ENCODE measurements at regions not wholly inside any gene's neighbourhood (a gene's known extent, or its start where the extent isn't known, plus 50 kb on each side); places are given as distances from the start of the nearest gene placed in this dataset.

GRCh38 chr3:35498506-35499210 is 140.7 kb upstream of the ARPP21 start:
- Mint-ChIP-seq H3K4me1 (no peaks in the 10 kb centered on the region), H3K27me3 (no peaks in the 10 kb centered on the region), H3K9me3 (ENCODE audit: insufficient read depth) (peaks cover 2% of the 10 kb centered on the region), H3K27ac (no peak overlapping the region), H3K4me3 (no peak overlapping the region)
- Histone ChIP-seq H3K4me1 (ENCODE audit: control insufficient read depth in 2 of 2, insufficient read depth in 2 of 2, low read length in 2 of 2) (no peaks in the 10 kb centered on the region), H3K9ac (ENCODE audit: low read length) (no peak overlapping the region), H3K4me2 (replicated peaks; ENCODE audit: low read depth, low read length, poor library complexity, severe bottlenecking) (no peak overlapping the region), H3K27me3 (replicated peaks in 1 of 4; ENCODE audit: control extremely low read depth in 1 of 4, control insufficient read depth in 3 of 4, insufficient read depth in 4 of 4, low read length in 3 of 4) (no peaks in the 10 kb centered on the region), H3K27ac (ENCODE audit: low read length in 2 of 2) (no peak overlapping the region), H3K4me3 (ENCODE audit: control extremely low read depth in 1 of 5, extremely low read depth in 1 of 5, insufficient read depth in 1 of 5, low read depth in 2 of 5, low read length in 4 of 5) (no peak overlapping the region), H3K9me3 (ENCODE audit: control extremely low read depth in 1 of 3, control insufficient read depth in 2 of 3, insufficient read depth in 1 of 3, low read length in 2 of 3) (no peaks in the 10 kb centered on the region), H2AFZ (ENCODE audit: insufficient read depth, low read depth, low read length, poor library complexity, severe bottlenecking) (no peak overlapping the region), H3K79me2 (ENCODE audit: control insufficient read depth, insufficient read depth, low read length) (no peaks in the 10 kb centered on the region), H4K20me1 (ENCODE audit: control insufficient read depth, insufficient read depth, low read length, poor library complexity, severe bottlenecking) (no peaks in the 10 kb centered on the region), H3K36me3 (replicated peaks in 1 of 2; ENCODE audit: control extremely low read depth in 1 of 2, control insufficient read depth in 1 of 2, extremely low read depth in 1 of 2, insufficient read depth in 2 of 2, low read length in 1 of 2) (no peaks in the 10 kb centered on the region)
- no peak for DNase-seq
- TF ChIP-seq, protein P1, sequence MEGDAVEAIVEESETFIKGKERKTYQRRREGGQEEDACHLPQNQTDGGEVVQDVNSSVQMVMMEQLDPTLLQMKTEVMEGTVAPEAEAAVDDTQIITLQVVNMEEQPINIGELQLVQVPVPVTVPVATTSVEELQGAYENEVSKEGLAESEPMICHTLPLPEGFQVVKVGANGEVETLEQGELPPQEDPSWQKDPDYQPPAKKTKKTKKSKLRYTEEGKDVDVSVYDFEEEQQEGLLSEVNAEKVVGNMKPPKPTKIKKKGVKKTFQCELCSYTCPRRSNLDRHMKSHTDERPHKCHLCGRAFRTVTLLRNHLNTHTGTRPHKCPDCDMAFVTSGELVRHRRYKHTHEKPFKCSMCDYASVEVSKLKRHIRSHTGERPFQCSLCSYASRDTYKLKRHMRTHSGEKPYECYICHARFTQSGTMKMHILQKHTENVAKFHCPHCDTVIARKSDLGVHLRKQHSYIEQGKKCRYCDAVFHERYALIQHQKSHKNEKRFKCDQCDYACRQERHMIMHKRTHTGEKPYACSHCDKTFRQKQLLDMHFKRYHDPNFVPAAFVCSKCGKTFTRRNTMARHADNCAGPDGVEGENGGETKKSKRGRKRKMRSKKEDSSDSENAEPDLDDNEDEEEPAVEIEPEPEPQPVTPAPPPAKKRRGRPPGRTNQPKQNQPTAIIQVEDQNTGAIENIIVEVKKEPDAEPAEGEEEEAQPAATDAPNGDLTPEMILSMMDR (IDR thresholded peaks at IDR 0.05): no peak
- TF ChIP-seq EZH2 (IDR thresholded peaks at IDR 0.05; ENCODE audit: borderline replicate concordance, insufficient read depth, low read depth, low read length, poor library complexity, severe bottlenecking): no peak
- ChIA-PET CTCF (no interaction called here), POLR2A (no interaction called here)
- 52% methylated on average over 4 of the region's 4 CpGs for whole genome bisulfite sequencing (ENCODE audit: insufficient coverage)
- no peak for ATAC-seq (ENCODE audit: low read depth)
- intact Hi-C loops (cut with micrococcal nuclease): no loop called here

- Mint-ChIP-seq H3K27ac (no peak overlapping the region), H3K4me1 (no peaks in the 10 kb centered on the region), H3K27me3 (no peaks in the 10 kb centered on the region), H3K9me3 (ENCODE audit: insufficient read depth) (peaks cover 2% of the 10 kb centered on the region), H3K4me3 (no peak overlapping the region)
- Histone ChIP-seq H4K20me1 (ENCODE audit: control insufficient read depth, insufficient read depth, low read length, poor library complexity, severe bottlenecking) (no peaks in the 10 kb centered on the region), H3K79me2 (ENCODE audit: control insufficient read depth, insufficient read depth, low read length) (no peaks in the 10 kb centered on the region), H3K9ac (ENCODE audit: low read length) (no peak overlapping the region), H3K4me1 (ENCODE audit: control insufficient read depth in 2 of 2, insufficient read depth in 2 of 2, low read length in 2 of 2) (no peaks in the 10 kb centered on the region), H3K9me3 (ENCODE audit: control extremely low read depth in 1 of 3, control insufficient read depth in 2 of 3, insufficient read depth in 1 of 3, low read length in 2 of 3) (peaks cover 0 to 6% (median 0%) of the 10 kb centered on the region in 3 donors), H3K27ac (ENCODE audit: low read length in 2 of 2) (no peak overlapping the region), H3K27me3 (replicated peaks in 1 of 4; ENCODE audit: control extremely low read depth in 1 of 4, control insufficient read depth in 3 of 4, insufficient read depth in 4 of 4, low read length in 3 of 4) (no peaks in the 10 kb centered on the region), H3K4me3 (ENCODE audit: control extremely low read depth in 1 of 5, extremely low read depth in 1 of 5, insufficient read depth in 1 of 5, low read depth in 2 of 5, low read length in 4 of 5) (no peak overlapping the region), H3K36me3 (replicated peaks in 1 of 2; ENCODE audit: control extremely low read depth in 1 of 2, control insufficient read depth in 1 of 2, extremely low read depth in 1 of 2, insufficient read depth in 2 of 2, low read length in 1 of 2) (no peaks in the 10 kb centered on the region), H3K4me2 (replicated peaks; ENCODE audit: low read depth, low read length, poor library complexity, severe bottlenecking) (no peak overlapping the region), H2AFZ (ENCODE audit: insufficient read depth, low read depth, low read length, poor library complexity, severe bottlenecking) (no peak overlapping the region)
- WGBS (ENCODE audit: insufficient coverage): 77% methylated on average over 3 of the region's 3 CpGs
- ATAC-seq (ENCODE audit: low read depth): no peak
- POLR2A ChIA-PET: no interaction called here
- intact Hi-C loops (cut with micrococcal nuclease): no loop called here
- no peak for DNase-seq
- CTCF ChIA-PET: no interaction called here
- TF ChIP-seq, protein P1 (IDR thresholded peaks at IDR 0.05): no peak
- no peak for TF ChIP-seq EZH2 (IDR thresholded peaks at IDR 0.05; ENCODE audit: borderline replicate concordance, insufficient read depth, low read depth, low read length, poor library complexity, severe bottlenecking)
Measured at GRCh38 chr3:35500641-35501350, 138.5 kb upstream of the ARPP21 start.
